ENCODE measurements at regions not wholly inside any gene's neighbourhood (a gene's known extent, or its start where the extent isn't known, plus 50 kb on each side); places are given as distances from the start of the nearest gene placed in this dataset.

GRCh38 chr1:81437649-81438048 lies 363.1 kb upstream of the ADGRL2 start:
- TF ChIP-seq MAX (IDR thresholded peaks at IDR 0.05) (no peak), SIN3A (conservative IDR thresholded peaks at IDR 0.05 in 1 of 2, IDR thresholded peaks at IDR 0.05 in 1 of 2; ENCODE audit: low read depth in 1 of 2, low read length in 2 of 2) (no peak), TAF1 (IDR thresholded peaks at IDR 0.05; ENCODE audit: low read depth, low read length) (no peak), RNF2 (IDR thresholded peaks at IDR 0.05; ENCODE audit: borderline replicate concordance, low read depth, low read length, missing control alignments, poor library complexity, severe bottlenecking) (no peak), CTCF (IDR thresholded peaks at IDR 0.05; ENCODE audit: control extremely low read depth in 1 of 3, insufficient read depth in 1 of 3, low read depth in 1 of 3, low read length in 3 of 3) (no peak)

Measured in H1 (cell line).